Endothelial cell (in vitro differentiated cells): ENCODE measurements at regions not wholly inside any gene's neighbourhood (a gene's known extent, or its start where the extent isn't known, plus 50 kb on each side); places are given as distances from the start of the nearest gene placed in this dataset.

Experiments used
- DNase-seq: peaks from one replicate; pipeline ENCODE4 v3.0.0; 2021; ENCODE audit warnings: low spot score
- H3K27ac Mint-ChIP-seq: one replicate; pipeline ENCODE4 v1.8.0; 2021; ENCODE audit warnings: mixed read lengths, inconsistent platforms; ENCODE audit not compliant: unreplicated experiment
- H3K27me3 Mint-ChIP-seq: one replicate; pipeline ENCODE4 v1.8.0; 2021; ENCODE audit warnings: mild to moderate bottlenecking, moderate library complexity, mixed read lengths, inconsistent platforms; ENCODE audit not compliant: unreplicated experiment
- H3K36me3 Mint-ChIP-seq: one replicate; pipeline ENCODE4 v1.8.0; 2021; ENCODE audit warnings: mild to moderate bottlenecking, low read depth, mixed read lengths, inconsistent platforms; ENCODE audit not compliant: unreplicated experiment
- H3K4me1 Mint-ChIP-seq: one replicate; pipeline ENCODE4 v1.8.0; 2021; ENCODE audit warnings: mild to moderate bottlenecking, mixed read lengths, inconsistent platforms; ENCODE audit not compliant: unreplicated experiment
- H3K4me3 Mint-ChIP-seq: one replicate; pipeline ENCODE4 v1.8.0; 2021; ENCODE audit warnings: mild to moderate bottlenecking, mixed read lengths, inconsistent platforms; ENCODE audit not compliant: unreplicated experiment
- H3K9me3 Mint-ChIP-seq: one replicate; pipeline ENCODE4 v1.8.0; 2021; ENCODE audit warnings: mixed read lengths, inconsistent platforms; ENCODE audit not compliant: unreplicated experiment
- CTCF ChIP-seq: fragments of 200-600 bp; sonication (generic); IDR thresholded peaks from one replicate; pipeline ENCODE4 v1.5.0; 2021; ENCODE audit warnings: antibody characterized with exemption; ENCODE audit not compliant: unreplicated experiment

- H3K4me1 Mint-ChIP-seq: peaks cover 4% of the 10 kb centered on the region
- peaks cover 2% of the 10 kb centered on the region for H3K27me3 Mint-ChIP-seq
- no peak overlapping the region for H3K27ac Mint-ChIP-seq
- H3K9me3 Mint-ChIP-seq: no peaks in the 10 kb centered on the region
- H3K4me3 Mint-ChIP-seq: no peak overlapping the region
- no peak for DNase-seq
- no peaks in the 10 kb centered on the region for H3K36me3 Mint-ChIP-seq
- no peak for TF ChIP-seq CTCF
Measured at GRCh38 chr6:139584599-139584998, 210.2 kb upstream of the CITED2 start.

- Mint-ChIP-seq H3K36me3 (no peaks in the 10 kb centered on the region), H3K27me3 (peaks cover 2% of the 10 kb centered on the region), H3K4me3 (no peak overlapping the region), H3K9me3 (no peaks in the 10 kb centered on the region), H3K4me1 (peaks cover 6% of the 10 kb centered on the region), H3K27ac (no peak overlapping the region)
- DNase-seq: no peak
- no peak for TF ChIP-seq CTCF
Measured at GRCh38 chr6:139583420-139583819, 209.0 kb upstream of the CITED2 start.

GRCh38 chr6:139582956-139583355, 208.5 kb upstream of the CITED2 start:
- no peak for DNase-seq
- H3K4me1 Mint-ChIP-seq: peaks cover 6% of the 10 kb centered on the region
- no peak overlapping the region for H3K27ac Mint-ChIP-seq
- peaks cover 2% of the 10 kb centered on the region for H3K27me3 Mint-ChIP-seq
- no peak overlapping the region for H3K4me3 Mint-ChIP-seq
- H3K9me3 Mint-ChIP-seq: no peaks in the 10 kb centered on the region
- no peaks in the 10 kb centered on the region for H3K36me3 Mint-ChIP-seq
- no peak for TF ChIP-seq CTCF

GRCh38 chr6:139581485-139581865, 207.0 kb upstream of the CITED2 start:
- Mint-ChIP-seq H3K27me3 (peaks cover 2% of the 10 kb centered on the region), H3K4me1 (peaks cover 6% of the 10 kb centered on the region), H3K9me3 (no peaks in the 10 kb centered on the region), H3K4me3 (no peak overlapping the region), H3K36me3 (no peaks in the 10 kb centered on the region), H3K27ac (no peak overlapping the region)
- DNase-seq: no peak
- no peak for TF ChIP-seq CTCF

GRCh38 chr6:139580592-139581484, 206.4 kb upstream of the CITED2 start:
- Mint-ChIP-seq H3K27me3 (peaks cover 2% of the 10 kb centered on the region), H3K4me1 (peaks cover 6% of the 10 kb centered on the region), H3K36me3 (no peaks in the 10 kb centered on the region), H3K27ac (no peak overlapping the region), H3K9me3 (no peaks in the 10 kb centered on the region), H3K4me3 (no peak overlapping the region)
- no peak for DNase-seq
- no peak for TF ChIP-seq CTCF
